GM19468 (cell line): ENCODE measurements at regions not wholly inside any gene's neighbourhood (a gene's known extent, or its start where the extent isn't known, plus 50 kb on each side); places are given as distances from the start of the nearest gene placed in this dataset.
"Not testable (repeated sequence)": the region's sequence is repeated elsewhere in the genome, so short reads cannot be mapped to it uniquely, and the experiment has no call there.

Experiments used
- ATAC-seq: cut with Tn5 transposase; IDR thresholded peaks from one replicate; pipeline ENCODE4 v1.9.1; 2021; ENCODE audit warnings: mild to moderate bottlenecking, moderate library complexity, moderate number of reproducible peaks; ENCODE audit not compliant: unreplicated experiment; ENCODE audit errors: extremely low read depth

DNA sequence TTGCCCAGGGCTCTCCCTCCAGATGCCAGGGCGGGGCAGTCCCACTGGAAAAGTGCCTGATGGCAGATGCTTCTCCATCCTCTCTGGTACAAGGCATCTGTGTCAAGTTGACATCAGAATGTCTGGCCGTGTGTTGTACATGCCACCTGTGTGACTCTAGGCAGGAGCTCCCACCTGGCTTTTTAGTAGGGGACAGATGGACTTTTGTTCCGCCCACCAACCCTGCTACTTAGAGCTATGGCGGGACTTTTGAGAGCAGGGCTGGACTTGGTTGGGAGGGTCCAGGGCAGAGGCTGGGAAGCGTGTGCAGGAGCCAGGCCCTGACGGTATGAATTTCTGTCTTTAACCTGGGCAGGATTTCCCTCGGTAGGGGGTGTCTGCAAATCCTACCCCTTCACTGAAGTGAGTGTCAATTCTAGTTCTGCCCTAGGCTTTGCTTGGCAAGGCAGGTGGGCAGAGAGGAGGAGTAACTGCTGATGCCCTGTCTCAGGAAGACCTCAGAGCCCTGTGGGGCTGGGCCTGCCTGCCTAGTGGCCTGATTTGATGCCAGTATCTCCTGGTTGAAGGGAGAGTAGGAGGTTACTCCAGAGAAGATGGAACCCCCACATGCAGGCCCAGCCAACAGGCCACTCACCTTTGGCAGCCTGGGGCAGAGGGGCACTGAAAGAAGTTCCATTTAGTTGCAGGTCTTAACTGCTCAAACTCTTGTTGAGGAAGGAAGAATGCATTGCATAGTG is 99.1 kb downstream of the PJA1 start:
- no peak for ATAC-seq

- ATAC-seq = no peak
Measured at GRCh38 chrX:69065451-69065850, 99.8 kb downstream of the PJA1 start.

DNA sequence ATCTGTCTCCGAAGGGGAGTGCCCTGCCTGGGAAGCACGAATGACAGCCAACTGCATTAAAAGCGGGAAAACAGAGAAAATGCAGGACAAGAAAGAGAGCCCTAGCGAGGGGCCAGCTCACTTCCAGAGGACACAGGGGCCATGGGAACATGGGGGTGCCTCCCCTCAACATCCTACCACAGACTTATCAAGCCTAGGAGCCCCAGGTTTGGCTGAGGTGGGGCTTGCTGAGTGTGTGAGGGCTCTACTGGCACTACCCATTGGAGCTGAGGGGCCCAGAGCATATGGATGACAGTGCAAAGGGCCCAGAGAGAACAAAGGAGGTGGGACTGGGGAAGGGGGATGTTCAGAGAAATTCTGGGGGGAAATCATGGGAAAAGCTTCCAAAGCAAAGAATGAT is 101.8 kb downstream of the PJA1 start:
- no peak for ATAC-seq

- no peak for ATAC-seq
Measured at GRCh38 chrX:69062493-69062892, 102.8 kb downstream of the PJA1 start.

DNA sequence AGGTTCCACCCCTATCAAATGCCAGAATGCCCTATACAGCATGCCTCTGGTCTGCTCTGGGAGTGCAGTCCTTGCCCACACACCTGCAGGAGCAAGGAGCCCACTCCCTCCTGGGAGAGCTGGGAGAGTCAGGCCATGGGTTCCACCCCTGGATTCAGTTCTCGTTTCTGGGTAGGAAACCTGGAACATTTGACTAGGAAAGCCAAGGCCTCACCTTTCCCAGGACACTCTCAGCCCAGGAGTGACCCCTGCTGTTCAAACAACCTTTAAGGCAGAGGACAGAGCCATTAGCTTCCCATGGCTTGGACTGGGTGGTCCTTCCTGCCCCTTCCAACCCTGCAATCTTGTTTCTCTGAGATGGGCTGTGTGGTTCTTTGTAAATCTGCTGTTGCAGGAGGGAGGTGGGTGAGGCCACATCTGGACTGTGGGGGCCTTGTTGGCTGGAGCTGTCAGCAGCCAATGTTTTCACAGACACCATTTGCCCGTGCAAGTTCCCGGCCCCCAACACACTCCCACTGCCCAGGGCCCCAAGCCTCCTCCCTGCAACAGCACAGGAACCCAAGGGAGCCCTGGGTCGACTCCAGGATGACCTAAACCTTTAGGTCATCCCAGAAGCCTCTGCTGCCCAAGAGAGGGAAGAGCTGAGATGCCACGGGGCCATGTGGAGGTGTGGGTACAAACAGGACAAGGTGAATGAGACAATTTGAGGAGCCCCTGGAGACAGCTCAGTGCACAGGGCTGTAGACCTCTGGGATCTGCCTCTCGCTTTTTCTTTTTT is 104.4 kb downstream of the PJA1 start:
- ATAC-seq = no peak

- no peak for ATAC-seq
Measured at GRCh38 chrX:69055193-69055592, 110.1 kb downstream of the PJA1 start.

DNA sequence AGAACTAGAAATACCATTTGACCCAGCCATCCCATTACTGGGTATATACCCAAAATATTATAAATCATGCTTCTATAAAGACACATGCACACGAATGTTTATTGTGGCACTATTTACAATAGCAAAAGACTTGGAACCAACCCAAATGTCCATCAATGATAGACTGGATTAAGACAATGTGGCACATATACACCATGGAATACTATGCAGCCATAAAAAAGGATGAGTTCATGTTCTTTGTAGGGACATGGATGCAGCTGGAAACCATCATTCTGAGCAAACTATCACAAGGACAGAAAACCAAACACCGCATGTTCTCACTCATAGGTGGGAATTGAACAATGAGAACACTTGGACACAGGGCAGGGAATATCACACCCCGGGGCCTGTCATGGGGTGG is 110.8 kb downstream of the PJA1 start:
- not testable (repeated sequence) for ATAC-seq

GRCh38 chrX:69051901-69052300 is 113.4 kb downstream of the PJA1 start:
- no peak for ATAC-seq

- no peak for ATAC-seq
Measured at GRCh38 chrX:69050051-69050765, 115.0 kb downstream of the PJA1 start.

- ATAC-seq = no peak
Measured at GRCh38 chrX:69046996-69047490, 118.2 kb downstream of the PJA1 start.

DNA sequence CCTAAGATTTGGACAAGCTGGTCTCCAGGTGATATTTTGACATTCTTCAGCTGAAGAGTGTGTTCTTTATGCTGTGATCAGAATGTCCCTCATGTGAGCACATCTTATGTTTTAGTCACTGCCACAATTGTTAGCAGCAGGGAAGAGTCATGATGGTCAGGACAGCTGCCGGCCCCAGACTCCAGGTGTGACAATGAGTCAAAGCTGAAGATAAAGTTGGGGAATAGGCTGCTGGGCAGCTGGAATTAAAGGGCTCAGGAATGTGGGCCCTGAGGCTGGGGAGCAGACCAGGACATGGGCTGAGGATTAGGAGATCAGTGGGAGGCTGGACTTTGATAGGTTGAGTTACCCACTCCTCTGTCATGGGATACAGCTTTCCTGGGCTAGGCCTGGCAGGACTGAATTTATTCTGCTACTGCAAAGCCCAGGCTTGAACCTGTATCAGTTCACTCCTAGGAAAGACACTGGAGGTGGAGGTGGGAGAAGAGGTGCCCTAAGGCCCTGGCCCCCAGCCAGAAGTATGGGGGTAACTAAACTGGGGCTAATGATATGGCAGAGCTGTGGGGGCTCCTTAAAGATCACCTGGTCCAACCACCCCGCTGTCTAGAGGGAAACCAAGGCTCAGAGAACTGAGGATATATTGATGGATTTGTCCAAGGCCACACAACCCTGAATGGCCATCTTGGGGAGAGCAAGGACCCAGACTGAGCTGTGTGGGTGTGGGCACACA is 119.5 kb downstream of the PJA1 start:
- ATAC-seq = no peak

GRCh38 chrX:69038816-69039215 is 126.4 kb downstream of the PJA1 start:
- ATAC-seq = no peak

GRCh38 chrX:69038188-69038587 is 127.1 kb downstream of the PJA1 start:
- ATAC-seq = no peak

DNA sequence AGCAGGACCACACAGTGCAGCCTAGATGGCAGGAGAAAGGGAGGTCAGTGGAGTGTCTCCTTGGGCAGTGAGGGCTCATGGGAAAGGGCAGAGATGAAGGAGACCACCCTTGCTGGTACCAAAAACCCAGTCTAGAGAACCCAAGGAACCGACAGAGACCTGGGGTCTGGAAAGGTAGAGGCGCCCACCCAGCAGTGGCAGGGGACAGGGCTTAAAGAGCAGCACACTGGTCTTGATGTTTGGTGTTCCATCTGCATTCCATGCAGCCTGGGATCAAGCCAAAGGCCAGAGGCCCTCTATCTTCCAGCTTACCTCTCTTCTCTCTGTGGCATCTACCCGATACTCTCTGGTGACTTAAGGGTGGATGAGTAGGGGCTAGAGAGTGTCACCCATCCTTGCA is 127.5 kb downstream of the PJA1 start:
- no peak for ATAC-seq

DNA sequence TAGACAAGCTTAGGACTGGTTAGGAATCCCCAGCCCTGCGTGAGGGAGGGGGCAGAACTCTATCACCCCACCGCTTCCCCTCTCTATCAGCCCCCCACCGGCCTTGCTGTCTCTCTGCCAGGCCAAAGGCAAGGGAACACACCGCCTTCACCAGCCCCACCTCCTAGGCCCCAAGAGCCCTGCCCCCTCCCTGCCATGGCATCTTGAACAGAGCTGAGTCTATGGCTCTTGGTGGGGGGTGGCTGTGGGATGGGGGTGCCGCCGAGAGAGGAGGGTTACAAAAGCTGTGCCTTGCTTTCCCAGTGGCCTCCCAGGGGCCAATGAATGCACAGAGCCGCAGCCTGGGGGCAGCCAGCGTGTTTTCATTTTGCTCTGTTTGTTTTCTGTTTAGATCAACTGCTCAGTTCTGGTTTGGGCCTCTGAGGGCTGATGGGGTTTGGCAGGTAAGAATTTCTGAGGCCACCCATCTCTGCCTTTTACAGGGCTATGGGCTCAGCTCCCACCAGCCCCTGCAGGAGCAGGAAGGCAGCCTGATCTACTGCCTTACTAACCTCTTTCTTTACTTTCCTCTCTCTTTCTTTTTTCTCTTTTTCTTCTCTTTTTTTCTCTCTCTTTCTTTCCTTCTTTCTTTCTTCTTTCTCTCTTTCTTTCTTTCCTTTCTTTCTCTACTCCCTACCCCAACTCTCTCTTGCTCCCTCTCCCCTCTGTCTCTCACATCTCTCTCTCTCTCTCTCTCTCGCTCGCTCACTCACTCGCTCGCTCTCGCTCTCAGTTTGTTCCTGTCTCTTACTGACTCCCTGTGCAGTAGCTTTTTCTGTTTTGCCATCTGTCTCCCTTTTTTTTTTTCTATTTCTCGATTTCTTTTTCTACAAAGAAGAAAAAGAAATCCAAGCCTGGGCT is 128.3 kb downstream of the PJA1 start:
- no peak for ATAC-seq

GRCh38 chrX:69034451-69034850 is 130.8 kb downstream of the PJA1 start:
- no peak for ATAC-seq

DNA sequence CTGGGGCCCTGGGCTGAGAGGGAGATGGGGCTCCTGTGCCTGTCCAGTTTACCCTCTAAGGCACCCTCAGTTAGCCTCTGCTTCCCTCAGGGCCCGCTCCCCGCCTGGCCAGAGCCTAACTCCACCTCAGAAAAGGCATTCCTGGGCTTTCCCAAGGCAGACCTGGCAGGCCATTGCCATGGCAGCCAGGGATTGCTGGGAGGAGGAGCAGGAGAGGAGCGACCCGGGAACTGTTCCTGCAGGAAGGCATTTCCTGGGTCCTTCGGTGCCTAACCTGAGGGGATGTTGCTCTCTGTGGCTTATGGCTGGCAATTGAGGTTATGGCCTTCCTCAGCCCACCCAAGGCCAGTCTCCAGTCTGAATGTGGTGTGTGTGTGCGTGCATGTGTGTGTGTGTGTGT is 131.3 kb downstream of the PJA1 start:
- ATAC-seq = no peak

- no peak for ATAC-seq
Measured at GRCh38 chrX:69032601-69033000, 132.7 kb downstream of the PJA1 start.

- ATAC-seq = no peak
Measured at GRCh38 chrX:69031971-69032391, 133.3 kb downstream of the PJA1 start.
